Islet of Langerhans (tissue), 1 donor: ENCODE measurements at regions not wholly inside any gene's neighbourhood (a gene's known extent, or its start where the extent isn't known, plus 50 kb on each side); places are given as distances from the start of the nearest gene placed in this dataset.

Experiments
- FAIRE-seq: peaks from one replicate; lab custom pipeline; 2011; peaks lifted over from hg19 to GRCh38; lab: Jason Lieb, UNC

GRCh38 chr2:198337368-198337767 lies 533.0 kb downstream of the PLCL1 start:
- no peak for FAIRE-seq

GRCh38 chr2:198328454-198328853 lies 524.1 kb downstream of the PLCL1 start:
- no peak for FAIRE-seq

- no peak for FAIRE-seq
These were observed 523.1 kb downstream of the PLCL1 start for GRCh38 chr2:198327526-198327925.

- FAIRE-seq: no peak
These were observed 522.0 kb downstream of the PLCL1 start for GRCh38 chr2:198326431-198326830.

DNA sequence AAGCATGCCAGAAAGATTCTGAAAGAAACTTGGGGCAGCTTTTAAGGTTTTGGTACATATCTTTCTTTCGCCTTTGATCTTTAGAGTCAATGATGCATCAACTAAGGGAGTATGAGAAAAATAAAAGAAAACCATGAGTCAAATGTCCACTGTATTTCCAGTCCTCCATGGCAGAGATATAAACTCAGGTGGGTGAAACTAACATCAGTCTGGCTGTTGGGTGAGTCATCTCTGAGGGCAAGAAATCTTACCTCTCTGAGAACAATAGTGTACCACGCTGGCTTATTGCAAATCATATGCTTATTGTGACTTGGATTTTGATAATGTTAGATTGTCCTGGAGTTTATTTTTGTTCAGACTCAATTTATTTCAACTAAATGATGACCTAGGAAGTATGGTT lies 521.0 kb downstream of the PLCL1 start:
- no peak for FAIRE-seq

DNA sequence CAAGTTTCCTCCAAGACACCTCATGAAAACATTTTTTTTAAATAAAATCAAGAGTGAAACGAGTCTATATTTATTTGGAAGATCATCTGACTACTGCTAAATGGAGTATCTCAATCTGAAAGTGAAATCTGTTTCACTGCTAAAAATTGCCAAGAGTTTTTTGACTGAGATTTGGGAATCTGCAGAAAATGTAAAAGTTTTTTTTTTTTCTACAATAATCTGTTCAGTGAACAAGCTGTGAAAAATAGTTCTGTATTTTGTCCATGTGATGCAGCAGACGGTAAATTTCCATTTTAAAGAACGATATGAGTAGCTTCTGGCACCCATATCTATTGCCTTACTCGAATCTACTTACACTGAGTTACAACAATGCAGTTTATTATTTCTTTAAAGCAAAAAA lies 519.7 kb downstream of the PLCL1 start:
- no peak for FAIRE-seq

DNA sequence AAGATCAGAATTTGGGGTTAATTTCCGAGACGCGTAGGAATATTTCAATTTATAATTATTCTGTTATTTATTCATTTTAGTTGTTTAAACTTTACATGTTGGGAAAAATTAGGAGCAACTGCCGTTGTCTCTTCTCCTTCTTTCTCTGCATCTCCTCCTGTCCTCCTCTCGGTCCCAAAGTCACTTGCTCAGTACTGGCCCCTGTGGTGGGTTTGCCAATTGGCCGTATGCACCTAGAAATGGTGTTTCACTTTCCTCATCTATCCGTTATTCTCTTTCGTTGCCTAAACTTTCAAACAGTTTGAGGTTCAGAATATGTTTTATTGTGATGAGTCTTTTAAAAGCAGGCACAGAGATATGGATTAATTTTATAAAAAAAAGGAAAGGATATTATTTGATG lies 517.9 kb downstream of the PLCL1 start:
- no peak for FAIRE-seq

GRCh38 chr2:198321522-198322088 lies 517.2 kb downstream of the PLCL1 start:
- FAIRE-seq: no peak

- no peak for FAIRE-seq
These were observed 512.5 kb downstream of the PLCL1 start for GRCh38 chr2:198316852-198317396.

GRCh38 chr2:198315791-198316630 lies 511.6 kb downstream of the PLCL1 start:
- FAIRE-seq: no peak

DNA sequence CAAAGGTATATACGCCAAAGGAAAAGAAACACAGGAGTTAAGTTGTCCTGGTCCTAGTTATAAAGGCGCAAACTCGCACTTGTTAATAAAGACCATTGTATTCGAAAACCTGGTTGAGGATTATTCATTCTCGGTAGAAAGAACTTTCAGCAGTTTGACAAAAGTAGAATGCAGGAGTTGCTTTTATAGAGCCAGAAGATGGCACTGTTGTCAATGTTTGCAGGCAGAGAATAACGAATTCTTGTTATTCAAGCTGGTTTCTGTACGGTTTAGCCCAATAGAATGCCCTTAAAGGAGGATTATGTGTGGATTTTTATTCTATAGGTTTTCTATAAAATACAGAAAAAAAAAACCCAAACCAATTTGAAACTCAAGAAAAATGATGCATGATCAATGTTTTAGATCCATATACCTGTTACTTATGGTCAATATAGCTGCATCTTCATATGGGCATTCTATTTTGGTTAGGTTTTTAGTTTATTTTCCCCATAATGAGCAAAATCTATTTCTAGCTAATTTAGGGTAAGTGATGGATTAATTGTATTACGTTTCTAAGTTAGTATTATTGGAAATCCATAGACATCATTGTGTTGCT lies 510.3 kb downstream of the PLCL1 start:
- peak; percentile 95 for FAIRE-seq

DNA sequence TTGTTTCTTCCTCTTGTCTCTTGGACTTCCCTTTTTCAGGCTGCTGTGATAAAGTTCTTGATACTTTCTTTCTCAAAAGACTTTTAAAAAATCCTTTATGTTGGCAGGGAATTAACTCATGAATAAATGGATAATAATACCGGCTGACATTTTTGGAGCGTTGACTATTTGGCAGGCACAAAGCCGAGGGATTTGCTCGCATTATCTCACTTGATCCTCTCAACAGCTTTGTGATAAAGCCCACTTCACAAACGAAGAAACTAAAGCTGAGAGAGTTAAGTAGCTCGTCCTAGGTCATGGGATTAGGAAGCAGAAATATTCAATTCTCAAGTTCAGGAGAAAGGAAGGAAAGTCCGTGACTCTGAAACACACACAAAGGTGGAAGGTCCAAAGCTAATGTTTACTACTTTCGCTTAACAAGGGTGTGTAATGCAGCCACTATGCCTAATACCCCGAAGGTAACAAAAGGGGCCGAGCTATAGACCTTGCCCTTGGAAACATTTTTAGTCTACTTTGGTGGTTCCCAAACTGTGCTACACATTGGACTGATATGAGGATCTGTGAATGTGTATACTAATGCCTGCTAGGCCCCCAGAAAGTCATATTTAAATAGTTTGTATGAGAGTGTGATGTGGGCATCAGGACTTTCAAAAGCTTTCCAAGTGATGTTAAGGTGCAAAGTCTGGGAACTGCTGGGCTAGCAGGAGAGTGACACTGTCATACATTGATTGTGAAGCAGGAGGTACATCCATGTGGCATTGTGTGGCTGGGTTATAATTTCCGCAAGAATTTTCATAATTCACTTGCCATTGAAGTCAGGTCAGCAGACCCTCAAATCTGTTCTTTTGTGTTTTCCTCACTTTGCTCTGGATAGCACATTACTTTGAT lies 508.4 kb downstream of the PLCL1 start:
- FAIRE-seq: no peak

DNA sequence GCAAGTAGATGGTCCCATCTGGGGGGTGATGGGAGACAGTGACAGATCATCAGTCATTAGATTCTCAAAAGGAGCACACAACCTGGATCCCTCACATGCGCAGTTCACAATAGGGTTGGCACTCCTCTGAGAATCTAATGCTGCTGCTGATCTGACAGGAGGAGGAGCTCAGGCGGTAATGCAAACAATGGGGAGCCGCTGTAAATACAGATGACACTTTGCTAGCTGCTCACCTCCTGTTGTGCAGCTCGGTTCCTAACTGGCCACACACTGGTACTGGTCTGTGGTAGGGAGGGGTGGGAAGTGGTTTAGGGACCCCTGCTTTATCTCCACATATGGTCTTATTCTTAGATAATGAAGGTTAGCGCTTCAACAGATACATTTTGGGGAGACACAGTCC lies 506.6 kb downstream of the PLCL1 start:
- FAIRE-seq: no peak

GRCh38 chr2:198309673-198310280 lies 505.4 kb downstream of the PLCL1 start:
- peak; percentile 96 for FAIRE-seq

DNA sequence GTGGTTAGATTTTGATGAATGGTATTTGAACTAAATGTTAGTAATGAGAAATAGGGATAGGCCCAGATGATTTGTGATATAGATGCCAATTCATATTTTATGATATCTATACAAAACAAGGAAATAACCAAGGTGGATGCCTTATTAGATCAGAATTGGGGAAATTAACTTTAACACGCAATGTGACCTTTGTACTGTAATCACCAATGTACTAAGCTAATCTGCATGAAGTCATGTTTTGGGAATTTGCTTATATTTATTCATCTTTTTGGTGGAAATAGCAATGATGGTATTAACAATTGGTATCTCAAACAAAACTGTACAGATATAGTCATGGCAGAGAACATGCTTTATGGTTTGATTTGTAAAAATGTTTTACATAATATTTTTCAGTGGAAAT lies 504.7 kb downstream of the PLCL1 start:
- no peak for FAIRE-seq

GRCh38 chr2:198308368-198308767 lies 504.0 kb downstream of the PLCL1 start:
- no peak for FAIRE-seq

GRCh38 chr2:198307093-198307492 lies 502.7 kb downstream of the PLCL1 start:
- FAIRE-seq: no peak

DNA sequence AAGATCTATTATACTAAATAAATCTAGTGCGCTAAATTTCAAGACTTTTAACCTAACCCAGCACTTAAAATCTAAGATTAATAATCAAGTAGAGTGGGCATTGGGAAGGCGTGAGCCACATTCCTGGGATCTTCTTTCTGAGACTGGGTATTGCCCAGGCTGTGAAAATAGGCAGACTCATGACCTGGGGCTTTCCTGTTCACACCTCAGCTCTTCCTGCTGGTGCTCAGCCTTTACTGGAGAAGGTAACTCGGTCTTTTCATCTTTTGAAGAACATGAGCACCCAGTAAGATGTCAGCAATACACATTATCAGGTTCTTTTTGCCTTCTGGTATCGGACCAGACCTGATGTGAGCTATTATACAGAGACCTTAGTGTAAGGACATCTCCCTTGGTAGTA lies 500.5 kb downstream of the PLCL1 start:
- no peak for FAIRE-seq

DNA sequence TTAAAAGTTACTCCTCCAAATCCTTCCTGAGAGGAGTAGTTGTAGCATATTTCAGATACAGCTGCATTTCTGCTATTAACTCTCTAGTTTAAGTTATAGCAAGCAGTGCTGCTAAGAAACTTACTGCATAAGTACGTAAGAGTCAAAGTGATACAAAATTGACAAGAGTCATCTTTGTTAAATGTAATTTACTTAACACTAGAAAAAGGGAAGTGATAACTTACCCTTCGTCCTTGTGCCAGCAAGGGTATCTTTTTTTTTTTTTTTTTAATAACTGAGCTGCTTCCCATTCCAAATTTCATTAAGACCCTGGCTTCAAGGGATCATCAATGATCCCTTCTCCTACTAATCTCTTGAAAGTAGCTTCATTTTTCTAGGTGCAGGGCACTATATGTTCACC lies 493.0 kb downstream of the PLCL1 start:
- FAIRE-seq: no peak

GRCh38 chr2:198296665-198297308 lies 492.4 kb downstream of the PLCL1 start:
- peak; percentile 43 for FAIRE-seq

DNA sequence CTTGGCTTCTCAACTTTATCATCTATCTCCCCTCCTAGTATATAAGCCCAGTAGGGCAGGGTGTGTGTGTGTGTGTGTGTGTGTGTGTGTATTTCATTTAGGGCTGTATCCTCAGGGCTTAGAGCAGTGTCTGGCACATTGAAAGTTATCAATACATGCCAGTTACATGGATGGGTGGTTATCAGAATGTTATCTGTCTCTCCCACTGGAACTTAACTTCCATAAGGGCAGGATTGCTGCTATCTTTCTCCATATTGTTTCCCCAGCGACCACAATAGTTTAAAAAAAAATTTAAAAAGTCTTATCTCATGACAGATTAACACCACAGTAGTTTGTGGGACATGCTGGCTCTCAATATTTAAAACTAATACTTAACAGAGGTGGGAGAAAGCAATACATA lies 488.9 kb downstream of the PLCL1 start:
- FAIRE-seq: no peak
